OCI-LY1 (cell line): ENCODE measurements at regions not wholly inside any gene's neighbourhood (a gene's known extent, or its start where the extent isn't known, plus 50 kb on each side); places are given as distances from the start of the nearest gene placed in this dataset.

Experiments
- EZH2 ChIP-seq: fragments of 200-600 bp; sonication (generic), shearing (Covaris generic); IDR thresholded peaks from 2 replicates; pipeline ENCODE4 v1.8.0; 2017; ENCODE audit warnings: borderline replicate concordance, mixed run types, mild to moderate bottlenecking, antibody characterized with exemption, low read length, moderate library complexity, mixed read lengths
- TF ChIP-seq, protein P1 (sequence below): fragments of 200-600 bp; sonication (generic), shearing (Covaris generic); IDR thresholded peaks from 2 replicates; pipeline ENCODE4 v1.5.1; 2017; ENCODE audit warnings: mild to moderate bottlenecking, antibody characterized with exemption, low read length, moderate library complexity, mixed read lengths

DNA sequence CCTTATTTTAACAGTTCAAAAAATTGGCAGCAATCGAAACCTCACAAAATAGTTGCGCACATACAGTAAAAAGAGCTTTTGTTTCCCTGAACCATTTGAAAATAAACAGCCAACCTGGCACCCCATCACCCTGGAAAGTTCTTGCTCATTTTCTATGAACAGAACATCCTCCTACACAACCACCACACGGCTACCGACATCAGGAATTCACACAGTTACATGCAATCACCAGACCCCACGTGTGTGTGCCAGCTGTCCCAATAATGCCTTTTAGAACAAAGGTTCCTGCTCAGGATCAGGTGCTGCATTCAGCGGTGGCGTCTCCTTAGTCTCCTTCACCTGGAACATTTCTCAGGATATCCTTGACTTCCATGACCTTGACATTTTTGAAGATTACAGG, 186.5 kb downstream of the KLF13 start:
- TF ChIP-seq, protein P1, sequence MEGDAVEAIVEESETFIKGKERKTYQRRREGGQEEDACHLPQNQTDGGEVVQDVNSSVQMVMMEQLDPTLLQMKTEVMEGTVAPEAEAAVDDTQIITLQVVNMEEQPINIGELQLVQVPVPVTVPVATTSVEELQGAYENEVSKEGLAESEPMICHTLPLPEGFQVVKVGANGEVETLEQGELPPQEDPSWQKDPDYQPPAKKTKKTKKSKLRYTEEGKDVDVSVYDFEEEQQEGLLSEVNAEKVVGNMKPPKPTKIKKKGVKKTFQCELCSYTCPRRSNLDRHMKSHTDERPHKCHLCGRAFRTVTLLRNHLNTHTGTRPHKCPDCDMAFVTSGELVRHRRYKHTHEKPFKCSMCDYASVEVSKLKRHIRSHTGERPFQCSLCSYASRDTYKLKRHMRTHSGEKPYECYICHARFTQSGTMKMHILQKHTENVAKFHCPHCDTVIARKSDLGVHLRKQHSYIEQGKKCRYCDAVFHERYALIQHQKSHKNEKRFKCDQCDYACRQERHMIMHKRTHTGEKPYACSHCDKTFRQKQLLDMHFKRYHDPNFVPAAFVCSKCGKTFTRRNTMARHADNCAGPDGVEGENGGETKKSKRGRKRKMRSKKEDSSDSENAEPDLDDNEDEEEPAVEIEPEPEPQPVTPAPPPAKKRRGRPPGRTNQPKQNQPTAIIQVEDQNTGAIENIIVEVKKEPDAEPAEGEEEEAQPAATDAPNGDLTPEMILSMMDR: no peak
- TF ChIP-seq EZH2: no peak
